ENCODE measurements at regions not wholly inside any gene's neighbourhood (a gene's known extent, or its start where the extent isn't known, plus 50 kb on each side); places are given as distances from the start of the nearest gene placed in this dataset.

GRCh38 chr2:19028587-19029375, 329.6 kb downstream of the OSR1 start:
- DNase-seq = no peak

- DNase-seq = no peak
These were observed 330.8 kb downstream of the OSR1 start for GRCh38 chr2:19027626-19028025.

- no peak for DNase-seq
These were observed 332.2 kb downstream of the OSR1 start for GRCh38 chr2:19026261-19026660.

GRCh38 chr2:19022334-19022733, 336.1 kb downstream of the OSR1 start:
- no peak for DNase-seq

GRCh38 chr2:19021721-19022120, 336.7 kb downstream of the OSR1 start:
- no peak for DNase-seq

- no peak for DNase-seq
These were observed 337.3 kb downstream of the OSR1 start for GRCh38 chr2:19021100-19021476.

- no peak for DNase-seq
These were observed 338.0 kb downstream of the OSR1 start for GRCh38 chr2:19020144-19021099.

- no peak for DNase-seq
These were observed 348.9 kb downstream of the OSR1 start for GRCh38 chr2:19009510-19009909.

GRCh38 chr2:19003554-19003953, 354.9 kb downstream of the OSR1 start:
- DNase-seq = no peak

GRCh38 chr2:19000776-19001175, 357.6 kb downstream of the OSR1 start:
- DNase-seq = no peak

GRCh38 chr2:18999198-18999597, 359.2 kb downstream of the OSR1 start:
- DNase-seq = no peak

GRCh38 chr2:18998491-18998890, 359.9 kb downstream of the OSR1 start:
- no peak for DNase-seq

GRCh38 chr2:18993756-18994338, 364.6 kb downstream of the OSR1 start:
- DNase-seq = no peak

GRCh38 chr2:18991177-18992168, 366.9 kb downstream of the OSR1 start:
- DNase-seq = no peak

GRCh38 chr2:18988631-18989232, 369.7 kb downstream of the OSR1 start:
- no peak for DNase-seq

GRCh38 chr2:18987592-18988073, 370.8 kb downstream of the OSR1 start:
- no peak for DNase-seq

- no peak for DNase-seq
These were observed 371.4 kb downstream of the OSR1 start for GRCh38 chr2:18987016-18987415.

- no peak for DNase-seq
These were observed 372.4 kb downstream of the OSR1 start for GRCh38 chr2:18986046-18986445.

- DNase-seq = no peak
These were observed 377.5 kb downstream of the OSR1 start for GRCh38 chr2:18980786-18981430.

- DNase-seq = no peak
These were observed 378.2 kb downstream of the OSR1 start for GRCh38 chr2:18980104-18980785.

GRCh38 chr2:18977409-18977808, 381.0 kb downstream of the OSR1 start:
- DNase-seq = no peak
